Activated naive CD4-positive, alpha-beta T cell treated with anti-CD3 and anti-CD28 coated beads, Interleukin-2, amount 50 U/mL, for 16 hours (primary cell): ENCODE measurements at regions not wholly inside any gene's neighbourhood (a gene's known extent, or its start where the extent isn't known, plus 50 kb on each side); places are given as distances from the start of the nearest gene placed in this dataset.

ENCODE experiments used
- DNase-seq: peaks from one replicate; pipeline ENCODE4 v3.0.0-alpha.2; 2020

DNA sequence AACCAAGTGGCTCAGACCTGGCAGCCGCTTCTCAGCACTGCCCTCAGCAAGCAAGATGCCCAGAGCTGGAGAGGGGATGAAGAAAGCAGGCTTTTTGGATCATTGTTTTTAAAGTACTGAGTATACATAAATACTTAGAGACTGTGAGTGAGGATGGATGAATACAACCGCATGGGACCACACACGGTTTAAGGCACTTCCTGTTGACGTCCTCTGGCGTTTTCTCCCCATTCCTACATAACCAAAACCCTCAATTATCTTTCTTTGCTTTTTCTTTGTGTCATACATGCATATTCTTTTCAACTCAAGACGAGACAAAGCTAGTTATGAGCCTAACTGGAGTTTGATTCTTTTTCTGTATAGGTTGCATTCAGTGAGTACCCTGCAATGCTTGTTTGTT lies 198.4 kb downstream of the GALR1 start:
- no peak for DNase-seq

DNA sequence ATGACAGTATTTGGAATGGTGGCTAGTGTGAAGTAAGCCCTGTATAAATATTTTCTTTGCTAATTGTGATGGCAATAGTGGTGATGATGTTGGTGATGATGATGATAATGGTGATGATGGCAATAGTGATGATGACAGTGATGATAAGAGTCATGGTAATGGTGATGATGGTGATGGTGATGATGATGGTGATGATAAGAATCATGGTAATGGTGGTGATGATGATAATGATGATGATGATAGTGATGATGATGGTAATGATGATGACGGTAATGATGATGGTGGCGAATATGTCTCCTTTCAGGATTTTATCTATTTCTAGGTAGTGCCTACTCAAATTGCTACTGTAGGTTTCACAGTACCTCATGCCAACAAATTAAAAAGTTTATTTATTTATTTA lies 205.4 kb downstream of the GALR1 start:
- DNase-seq: no peak

DNA sequence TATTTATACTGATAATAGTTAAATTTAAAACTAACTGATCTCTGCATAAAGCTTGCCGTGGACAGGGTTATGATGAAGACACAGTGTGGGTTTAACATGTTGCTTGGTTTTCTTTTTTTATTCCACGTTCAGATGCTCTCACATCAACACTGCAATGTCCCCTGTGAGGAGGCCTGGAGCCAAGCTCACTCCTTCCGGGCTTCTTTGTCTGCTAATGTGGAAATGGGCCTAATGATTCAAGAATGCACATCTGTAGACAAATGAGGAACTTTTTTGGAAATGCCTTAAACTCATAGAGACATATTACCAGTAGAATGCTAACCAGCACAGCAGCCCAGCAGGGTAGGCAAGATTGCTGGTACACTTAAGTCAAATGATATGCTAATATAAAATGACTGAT lies 208.0 kb downstream of the GALR1 start:
- no peak for DNase-seq

DNA sequence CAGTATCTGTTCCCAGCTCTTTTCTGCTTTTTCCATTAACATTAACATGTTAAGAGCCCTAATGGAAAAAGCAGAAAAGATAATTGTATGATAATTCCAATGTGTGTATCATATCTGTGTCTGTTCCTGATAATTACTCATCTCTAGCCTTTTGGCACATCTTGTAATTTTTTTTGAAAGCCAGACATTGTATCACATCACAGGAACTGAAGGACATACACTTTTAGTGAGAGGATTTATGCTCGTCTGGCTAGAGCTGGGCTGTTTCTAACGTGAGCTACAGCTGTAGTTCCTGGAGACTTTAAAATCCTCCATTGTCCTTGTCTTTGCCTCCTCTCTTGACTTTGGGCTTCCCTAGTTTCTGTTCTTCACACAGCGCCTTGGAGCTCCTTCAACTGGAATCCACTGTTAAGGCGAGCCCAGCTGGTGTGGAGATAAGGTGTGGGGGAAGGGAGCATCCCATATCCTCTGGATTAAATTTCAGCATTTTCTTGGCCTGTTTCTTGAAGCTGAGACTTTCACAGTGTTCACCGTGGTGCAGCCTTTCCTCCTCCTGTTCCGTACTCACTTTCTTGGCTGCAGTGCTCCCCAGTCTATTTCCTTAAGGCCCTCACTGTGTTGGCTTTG lies 211.5 kb downstream of the GALR1 start:
- DNase-seq: no peak

DNA sequence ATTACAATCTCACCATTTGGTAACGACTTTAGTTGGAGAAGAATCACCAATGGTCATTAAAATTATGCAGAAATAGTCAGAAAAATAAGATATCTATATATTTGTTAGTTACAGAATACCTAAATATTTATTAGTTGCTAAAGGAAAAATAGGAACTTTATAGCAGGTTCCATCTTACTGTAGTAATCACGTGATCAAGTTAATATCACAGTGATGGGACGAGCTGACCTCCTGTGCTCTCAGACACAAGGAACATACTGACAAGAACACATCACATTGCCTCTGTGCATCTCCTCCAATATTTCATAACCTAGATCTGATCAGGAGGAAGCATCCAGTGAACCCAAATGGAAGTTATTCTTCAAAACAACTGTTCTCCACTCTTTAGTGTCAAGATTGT lies 215.3 kb downstream of the GALR1 start:
- DNase-seq: no peak

DNA sequence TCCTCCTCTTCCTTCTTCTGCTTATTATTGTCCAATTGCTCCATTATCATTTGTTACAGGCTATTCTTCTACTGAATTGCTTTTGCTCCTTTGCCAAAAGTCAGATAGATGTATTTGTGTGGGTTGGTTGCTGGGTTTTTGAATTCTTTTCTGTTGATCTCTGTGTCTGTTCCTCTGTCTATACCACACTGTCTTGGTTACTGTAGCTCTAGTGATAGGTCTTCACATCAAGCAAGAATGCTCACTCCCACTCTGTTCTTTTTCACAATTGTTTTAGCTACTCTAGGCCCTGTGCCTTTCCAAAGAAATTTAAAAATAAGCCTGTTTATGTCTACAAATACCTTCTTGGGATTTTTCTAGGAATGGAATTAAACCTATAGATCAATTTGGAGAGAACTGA lies 217.2 kb downstream of the GALR1 start:
- DNase-seq: no peak

- no peak for DNase-seq
Measured at GRCh38 chr18:77469131-77469530, 219.5 kb downstream of the GALR1 start.

GRCh38 chr18:77470569-77471413 lies 221.1 kb downstream of the GALR1 start:
- no peak for DNase-seq

GRCh38 chr18:77472509-77472908 lies 222.9 kb downstream of the GALR1 start:
- DNase-seq: no peak

DNA sequence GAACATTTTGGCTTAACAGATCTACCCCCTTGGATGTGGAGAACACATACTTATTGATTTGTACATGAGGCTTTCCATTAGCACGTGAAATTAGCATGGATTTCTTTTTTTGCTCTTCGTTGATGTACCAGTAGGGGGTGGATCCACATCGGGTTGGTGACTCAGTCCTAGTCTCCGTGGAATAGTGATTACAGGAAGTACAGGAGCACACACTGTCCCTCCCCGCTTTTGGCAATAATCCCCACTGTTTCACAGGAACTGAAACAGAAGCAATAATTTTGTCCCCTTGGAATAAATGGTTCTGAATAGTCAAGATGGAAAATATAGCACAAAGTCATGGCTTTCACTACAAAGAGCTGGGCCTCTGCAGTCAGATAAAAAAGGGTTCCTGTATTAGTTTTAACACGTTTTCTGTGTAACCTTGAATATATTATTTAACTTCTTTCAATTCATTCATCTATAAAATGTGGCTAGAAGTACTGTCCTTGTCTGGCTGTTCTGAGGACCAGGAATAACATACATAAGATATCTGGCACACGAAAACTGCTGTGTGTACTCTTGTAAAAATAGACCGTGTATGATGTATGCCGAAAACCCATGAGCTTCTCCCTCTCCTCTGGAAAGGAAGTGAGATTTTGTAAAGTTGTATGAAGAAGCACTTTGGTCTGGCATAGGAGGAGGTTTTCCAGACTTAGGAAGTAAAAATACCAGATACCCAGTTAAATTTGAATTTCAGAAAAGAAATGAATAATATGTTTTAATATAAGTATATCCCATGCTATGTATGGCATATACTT lies 229.2 kb downstream of the GALR1 start:
- no peak for DNase-seq

DNA sequence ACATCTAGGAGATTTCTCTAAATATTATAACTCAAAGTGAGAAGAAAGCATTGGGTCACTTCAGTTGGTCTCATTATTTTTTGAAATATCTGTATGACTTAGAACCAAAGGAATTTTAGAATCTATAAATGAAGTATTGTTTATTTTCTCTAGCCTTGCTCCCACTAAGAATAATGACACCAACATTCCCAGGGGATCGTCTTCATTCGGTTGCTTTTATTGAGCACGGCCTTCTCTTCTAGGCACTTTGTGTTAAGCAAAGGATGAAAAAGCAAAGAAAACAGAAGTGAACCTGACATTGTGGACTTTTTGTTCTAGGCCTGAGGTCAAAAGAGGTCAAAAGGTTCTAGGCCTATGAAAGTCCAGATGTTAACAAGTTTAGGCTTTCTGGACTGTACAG lies 231.9 kb downstream of the GALR1 start:
- no peak for DNase-seq

DNA sequence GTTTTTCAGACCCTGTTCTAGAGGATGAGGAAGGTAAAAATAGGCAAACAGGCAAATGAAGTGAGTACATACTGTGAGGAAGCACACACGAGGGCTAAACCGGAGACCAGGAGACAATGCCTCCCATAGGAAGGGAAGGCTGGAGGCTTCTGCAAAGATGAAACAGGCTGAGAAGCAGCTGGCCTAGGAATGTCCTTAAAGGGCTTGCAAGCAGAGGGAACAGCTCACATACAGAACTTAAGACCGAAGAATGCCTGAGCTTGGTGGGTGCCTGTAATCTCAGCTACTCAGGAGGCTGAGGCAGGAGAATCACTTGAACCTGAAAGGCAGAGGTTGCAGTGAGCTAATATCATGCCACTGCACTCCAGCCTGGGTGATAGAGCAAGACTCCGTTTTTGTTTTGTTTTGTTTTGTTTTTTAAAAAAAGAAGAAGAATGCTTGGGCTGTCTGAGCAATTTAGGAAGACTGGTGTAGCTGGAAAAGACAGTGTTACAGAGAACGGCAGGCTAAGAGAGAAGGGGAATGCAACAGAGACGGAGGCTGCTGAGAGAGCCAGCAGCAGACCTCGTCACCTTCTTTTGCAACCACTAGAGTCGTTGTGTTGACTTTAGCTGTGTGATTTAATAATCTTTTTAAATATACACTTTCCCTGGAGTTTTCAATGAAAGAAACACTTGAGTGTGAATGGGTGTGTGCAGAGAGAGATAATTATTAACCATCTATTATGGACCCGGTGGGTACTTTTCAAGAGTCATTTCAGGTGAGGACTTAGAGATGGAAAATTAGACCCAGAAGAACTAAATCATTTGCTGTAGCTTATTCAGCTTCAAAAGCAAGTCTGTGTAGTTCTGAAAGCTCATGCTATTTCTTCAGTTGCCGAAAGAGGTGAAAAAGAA lies 232.8 kb downstream of the GALR1 start:
- no peak for DNase-seq

DNA sequence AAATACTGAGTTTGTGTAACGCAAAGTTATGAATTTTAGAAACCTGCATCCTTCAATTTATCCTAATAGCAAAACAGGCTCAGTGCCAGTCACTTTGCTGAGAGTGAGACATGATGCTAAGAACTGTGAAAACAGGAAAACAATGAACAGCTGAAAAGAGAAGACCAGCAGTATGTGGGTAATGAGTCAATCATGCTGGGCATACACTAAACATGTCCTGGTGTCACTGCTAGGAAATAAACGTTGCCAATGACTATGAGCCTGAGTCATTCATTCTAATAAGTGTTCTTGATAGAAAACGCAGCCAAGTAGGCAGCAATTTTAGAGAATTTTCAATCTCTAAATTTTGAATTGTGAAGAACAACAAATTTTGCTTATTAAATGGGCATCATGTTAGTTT lies 237.3 kb downstream of the GALR1 start:
- no peak for DNase-seq

DNA sequence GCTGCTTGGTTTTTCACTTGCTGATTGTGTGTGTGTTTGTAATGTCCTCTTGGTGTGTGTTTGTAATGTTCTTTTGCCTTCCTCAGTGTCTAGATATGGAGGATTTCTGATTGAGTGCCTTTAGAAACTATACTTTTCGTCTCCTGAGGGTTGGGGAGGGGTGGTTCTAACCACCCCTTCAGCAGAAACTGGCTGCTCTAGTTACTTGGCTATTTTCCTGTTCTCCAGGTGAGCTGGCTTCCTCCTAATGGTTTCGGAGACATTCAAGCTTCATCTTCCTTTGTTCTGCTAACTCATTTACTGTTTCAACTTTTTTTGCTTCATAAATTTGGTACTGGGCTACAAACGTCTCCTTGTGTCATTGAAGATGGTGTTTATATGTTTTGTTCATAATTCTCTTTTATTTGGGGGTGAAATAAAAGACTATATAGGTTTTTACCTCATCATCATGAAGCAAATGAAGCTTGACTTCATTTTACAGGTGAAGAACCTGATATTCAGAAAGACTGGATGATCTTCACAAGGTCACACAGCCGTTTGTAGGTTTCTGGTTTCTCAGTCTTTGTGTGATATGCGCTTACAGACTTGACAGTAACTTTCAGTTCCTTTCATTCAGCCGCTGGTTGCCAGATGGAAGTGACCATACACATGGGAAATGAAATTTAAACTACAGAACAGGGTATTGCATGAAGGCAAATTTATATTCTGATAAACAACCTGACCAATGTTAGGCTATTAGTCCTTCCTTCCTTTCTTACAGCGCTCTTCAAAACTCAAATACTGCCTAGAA lies 238.5 kb downstream of the GALR1 start:
- DNase-seq: no peak

DNA sequence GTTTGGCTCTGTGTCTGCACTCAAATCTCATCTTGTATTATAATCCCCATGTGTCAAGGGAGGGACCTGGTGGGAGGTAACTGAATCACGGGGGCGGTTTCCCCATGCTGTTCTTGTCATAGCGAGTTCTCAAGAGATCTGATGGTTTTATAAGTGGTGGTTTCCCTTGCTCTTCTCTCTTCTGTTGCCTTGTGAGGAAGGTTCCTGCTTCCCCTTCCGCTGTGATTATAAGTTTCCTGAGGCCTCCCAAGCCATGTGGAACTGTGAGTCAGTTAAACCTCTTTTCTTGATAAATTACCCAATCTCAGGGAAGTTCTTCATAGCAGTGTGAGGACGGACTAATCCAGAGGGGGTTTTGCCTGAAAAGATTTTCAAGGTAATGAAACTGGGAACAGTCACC lies 245.4 kb downstream of the GALR1 start:
- no peak for DNase-seq

DNA sequence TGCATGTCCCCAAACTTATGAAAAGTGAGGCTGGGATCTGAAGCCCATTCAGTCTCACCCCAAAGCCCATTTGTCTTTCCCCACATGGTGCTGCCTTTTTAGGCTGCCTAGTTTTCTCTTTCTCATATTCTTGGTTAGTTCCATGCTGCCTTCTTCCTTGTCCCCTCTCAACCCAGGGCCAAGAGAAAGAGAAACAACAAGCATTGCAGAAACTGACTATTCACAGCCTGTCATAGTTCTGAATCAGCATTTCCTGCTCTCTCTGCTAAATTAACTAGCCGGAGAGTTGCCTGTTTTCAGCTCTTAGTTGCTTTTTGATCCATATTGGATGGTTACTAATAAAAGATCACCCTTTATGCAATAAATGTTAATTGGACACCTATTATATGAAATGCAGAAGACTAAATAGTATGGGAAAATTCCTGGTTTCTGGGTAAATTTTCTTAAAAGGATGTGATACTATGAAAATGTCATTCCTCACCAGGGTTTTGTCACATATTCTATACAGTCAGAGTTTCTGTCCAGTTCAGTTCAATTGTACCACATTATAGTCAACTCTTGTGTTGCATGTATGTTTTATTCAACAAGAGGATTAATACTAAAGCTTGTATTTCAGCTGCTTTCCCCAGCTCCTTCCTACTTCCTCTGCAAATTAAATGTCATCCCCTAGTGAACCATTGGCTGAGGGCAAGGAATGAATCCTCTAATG lies 246.5 kb downstream of the GALR1 start:
- DNase-seq: no peak

- DNase-seq: no peak
Measured at GRCh38 chr18:77501266-77501665, 251.6 kb downstream of the GALR1 start.

- DNase-seq: no peak
Measured at GRCh38 chr18:77505499-77505898, 255.9 kb downstream of the GALR1 start.

DNA sequence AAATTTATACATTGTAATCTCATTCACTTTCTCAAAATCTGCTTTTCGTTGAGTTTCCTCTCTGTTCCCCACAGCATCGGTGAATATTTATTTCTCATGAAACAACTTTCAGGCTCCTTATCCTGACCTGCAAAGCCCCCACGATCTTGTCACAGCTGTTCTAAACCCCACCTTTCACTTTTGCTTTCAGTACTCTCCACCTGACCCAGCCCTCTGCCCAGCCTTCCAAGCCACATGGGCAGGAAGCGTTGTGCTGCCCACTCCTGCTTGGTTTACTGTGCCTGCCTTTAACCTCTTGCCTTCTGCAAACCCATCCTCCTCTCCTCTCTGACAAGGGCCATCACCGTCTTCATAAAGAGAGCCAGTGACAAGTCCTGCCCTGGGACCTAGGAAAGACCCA lies 262.5 kb downstream of the GALR1 start:
- no peak for DNase-seq

GRCh38 chr18:77517901-77518300 lies 268.3 kb downstream of the GALR1 start:
- no peak for DNase-seq

DNA sequence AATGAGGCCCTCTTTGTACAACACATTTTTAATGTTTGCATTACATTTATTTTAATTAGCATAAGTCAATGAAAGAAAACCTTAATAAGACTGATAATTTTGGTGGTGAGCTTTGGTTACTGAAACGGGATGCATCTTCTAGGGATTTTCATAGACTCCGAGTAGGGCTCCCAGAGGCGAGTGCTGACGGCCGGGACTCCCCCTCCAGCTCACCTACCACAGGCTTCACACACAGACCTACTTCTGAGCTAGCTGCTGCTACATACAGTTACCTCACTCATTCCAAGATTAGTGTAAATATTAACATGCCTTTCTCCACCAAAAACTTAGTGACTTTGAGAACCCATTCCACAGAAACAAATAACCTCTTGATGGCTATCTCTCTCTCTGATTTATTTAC lies 271.1 kb downstream of the GALR1 start:
- no peak for DNase-seq
